OCI-LY7 (cell line): ENCODE measurements at regions not wholly inside any gene's neighbourhood (a gene's known extent, or its start where the extent isn't known, plus 50 kb on each side); places are given as distances from the start of the nearest gene placed in this dataset.
"Not testable (repeated sequence)": the region's sequence is repeated elsewhere in the genome, so short reads cannot be mapped to it uniquely, and the experiment has no call there.

Experiments
- BruUV-seq: library from RNA; stranded (reverse); fragments of 400-500 nt; replicated peaks from 2 replicates; lab custom pipeline; 2021; lab: Mats Ljungman, UMichigan
- CTCF ChIA-PET: fragments of 300-600 bp; sonication (Branson Sonifier 250); formaldehyde crosslinking; loops from one replicate; lab custom pipeline; 2022; ENCODE audit warnings: antibody characterized with exemption; ENCODE audit not compliant: unreplicated experiment; lab: Charles Lee
- POLR2A ChIA-PET: fragments of 300-600 bp; sonication (Branson Sonifier 250); formaldehyde crosslinking; loops from one replicate; lab custom pipeline; 2022; ENCODE audit warnings: antibody characterized with exemption; lab: Charles Lee
- DNase-seq: peaks from one replicate; pipeline ENCODE4 v3.0.0-alpha.2; 2015; ENCODE audit warnings: low spot score
- H2AFZ ChIP-seq: fragments of 200-600 bp; sonication (generic), shearing (Covaris generic); 2 replicates; pipeline ENCODE4 v1.6.1; 2014; ENCODE audit warnings: mild to moderate bottlenecking, antibody characterized with exemption, low read length, moderate library complexity
- H3K27ac ChIP-seq: fragments of 200-600 bp; sonication (generic); 2 replicates; pipeline ENCODE4 v1.5.1; 2014; ENCODE audit warnings: mixed run types, low read depth, mild to moderate bottlenecking, moderate library complexity, low read length, inconsistent platforms; ENCODE audit not compliant: poor library complexity, severe bottlenecking
- H3K36me3 ChIP-seq: fragments of 200-600 bp; sonication (generic); 2 replicates; pipeline ENCODE4 v1.6.1; 2014; ENCODE audit warnings: mild to moderate bottlenecking, antibody characterized with exemption, low read length, moderate library complexity, mixed read lengths; ENCODE audit not compliant: insufficient read depth
- H3K4me1 ChIP-seq: fragments of 200-600 bp; sonication (generic); 2 replicates; pipeline ENCODE4 v1.5.1; 2014; ENCODE audit warnings: mild to moderate bottlenecking, low read length; ENCODE audit not compliant: insufficient read depth, poor library complexity, severe bottlenecking
- H3K4me2 ChIP-seq: fragments of 200-600 bp; sonication (generic); 2 replicates; pipeline ENCODE4 v1.6.1; 2014; ENCODE audit warnings: mild to moderate bottlenecking, low read length
- H3K4me3 ChIP-seq: fragments of 200-600 bp; sonication (generic); 2 replicates; pipeline ENCODE4 v1.5.1; 2014; ENCODE audit warnings: mild to moderate bottlenecking, low read depth, low read length; ENCODE audit not compliant: poor library complexity, severe bottlenecking
- H3K79me2 ChIP-seq: fragments of 200-600 bp; sonication (generic); 2 replicates; pipeline ENCODE4 v1.6.1; 2016; ENCODE audit warnings: low read depth, mild to moderate bottlenecking, low read length, moderate library complexity, mixed read lengths; ENCODE audit not compliant: insufficient read depth
- H3K9me2 ChIP-seq: fragments of 200-600 bp; sonication (generic); 2 replicates; pipeline ENCODE4 v1.6.1; 2016; ENCODE audit warnings: mild to moderate bottlenecking, low read length, mixed read lengths; ENCODE audit not compliant: insufficient read depth
- H3K9me3 ChIP-seq: fragments of 200-600 bp; sonication (generic); 2 replicates; pipeline ENCODE4 v1.6.1; 2014; ENCODE audit warnings: mild to moderate bottlenecking, mixed run types, low read length, mixed read lengths
- H4K20me1 ChIP-seq: fragments of 200-600 bp; sonication (generic); 2 replicates; pipeline ENCODE4 v1.6.1; 2014; ENCODE audit warnings: mild to moderate bottlenecking, antibody characterized with exemption, low read length, moderate library complexity, mixed read lengths; ENCODE audit not compliant: insufficient read depth
- CTCF ChIP-seq: fragments of 200-600 bp; sonication (generic); conservative IDR thresholded peaks from 2 replicates; pipeline ENCODE4 v1.5.1; 2014; ENCODE audit warnings: mild to moderate bottlenecking, antibody characterized with exemption, low read length, moderate library complexity, mixed read lengths
- EZH2phosphoT487 ChIP-seq: fragments of 200-600 bp; sonication (generic); IDR thresholded peaks from 2 replicates; pipeline ENCODE4 v1.6.1; 2018; ENCODE audit warnings: low read depth, borderline replicate concordance, mild to moderate bottlenecking, mixed run types, antibody characterized with exemption, low read length, moderate library complexity, mixed read lengths
- intact Hi-C: fragments of 100-400 bp; cut with micrococcal nuclease; formaldehyde crosslinking; loops from one replicate; pipeline ENCODE4 v1.10.0; 2022; ENCODE audit not compliant: unreplicated experiment

- Histone ChIP-seq H3K79me2 (no peaks in the 10 kb centered on the region), H3K27ac (no peak overlapping the region), H3K4me1 (no peaks in the 10 kb centered on the region), H4K20me1 (no peaks in the 10 kb centered on the region), H3K9me3 (no peaks in the 10 kb centered on the region), H3K36me3 (no peaks in the 10 kb centered on the region), H3K4me2 (no peak overlapping the region), H2AFZ (no peak overlapping the region), H3K4me3 (no peak overlapping the region), H3K9me2 (no peaks in the 10 kb centered on the region)
- DNase-seq: no peak
- BruUV-seq: no TSS peak
- CTCF ChIA-PET: no interaction called here
- intact Hi-C loops: no loop called here
- no peak for TF ChIP-seq EZH2phosphoT487
- POLR2A ChIA-PET: no interaction called here
Observed at GRCh38 chr10:126758867-126759266, 88.4 kb upstream of the C10orf90 start.

GRCh38 chr10:126759531-126759930 lies 89.0 kb upstream of the C10orf90 start:
- Histone ChIP-seq H3K4me3 (no peak overlapping the region), H3K27ac (no peak overlapping the region), H4K20me1 (no peaks in the 10 kb centered on the region), H3K4me1 (no peaks in the 10 kb centered on the region), H3K9me2 (no peaks in the 10 kb centered on the region), H3K79me2 (no peaks in the 10 kb centered on the region), H3K36me3 (no peaks in the 10 kb centered on the region), H3K9me3 (no peaks in the 10 kb centered on the region), H2AFZ (no peak overlapping the region), H3K4me2 (no peak overlapping the region)
- CTCF ChIA-PET: no interaction called here
- intact Hi-C loops: no loop called here
- POLR2A ChIA-PET: no interaction called here
- DNase-seq: no peak
- BruUV-seq: no TSS peak
- no peak for TF ChIP-seq EZH2phosphoT487
- no peak for TF ChIP-seq CTCF

GRCh38 chr10:126766646-126767045 lies 96.2 kb upstream of the C10orf90 start:
- BruUV-seq, DNase-seq, H3K9me3 ChIP-seq, H3K4me1 ChIP-seq, intact Hi-C loops, CTCF ChIA-PET, H2AFZ ChIP-seq, H3K27ac ChIP-seq, H3K4me3 ChIP-seq, H3K9me2 ChIP-seq, POLR2A ChIA-PET, H4K20me1 ChIP-seq, H3K4me2 ChIP-seq, H3K36me3 ChIP-seq, H3K79me2 ChIP-seq: not testable (repeated sequence)

- TF ChIP-seq EZH2phosphoT487 (no peak), CTCF (no peak)
- POLR2A ChIA-PET: no interaction called here
Observed at GRCh38 chr10:126770809-126771208, 100.3 kb upstream of the C10orf90 start.

More at GRCh38 chr10:126770809-126771208, 100.3 kb upstream of the C10orf90 start:
- no peaks in the 10 kb centered on the region for H3K9me2 ChIP-seq
- no TSS peak for BruUV-seq
- no peak for DNase-seq
- H3K4me2 ChIP-seq: no peak overlapping the region
- H3K9me3 ChIP-seq: no peaks in the 10 kb centered on the region
- no peaks in the 10 kb centered on the region for H3K36me3 ChIP-seq
- H3K79me2 ChIP-seq: no peaks in the 10 kb centered on the region
- no peaks in the 10 kb centered on the region for H3K4me1 ChIP-seq
- no peaks in the 10 kb centered on the region for H4K20me1 ChIP-seq
- H3K27ac ChIP-seq: no peak overlapping the region
- H2AFZ ChIP-seq: no peak overlapping the region
- intact Hi-C loops: no loop called here
- no peak overlapping the region for H3K4me3 ChIP-seq
- CTCF ChIA-PET: no interaction called here
